ENCODE measurements at regions not wholly inside any gene's neighbourhood (a gene's known extent, or its start where the extent isn't known, plus 50 kb on each side); places are given as distances from the start of the nearest gene placed in this dataset.

GRCh38 chr21:38622081-38622826 is 124.0 kb upstream of the ERG start:
- TF ChIP-seq, protein P1, sequence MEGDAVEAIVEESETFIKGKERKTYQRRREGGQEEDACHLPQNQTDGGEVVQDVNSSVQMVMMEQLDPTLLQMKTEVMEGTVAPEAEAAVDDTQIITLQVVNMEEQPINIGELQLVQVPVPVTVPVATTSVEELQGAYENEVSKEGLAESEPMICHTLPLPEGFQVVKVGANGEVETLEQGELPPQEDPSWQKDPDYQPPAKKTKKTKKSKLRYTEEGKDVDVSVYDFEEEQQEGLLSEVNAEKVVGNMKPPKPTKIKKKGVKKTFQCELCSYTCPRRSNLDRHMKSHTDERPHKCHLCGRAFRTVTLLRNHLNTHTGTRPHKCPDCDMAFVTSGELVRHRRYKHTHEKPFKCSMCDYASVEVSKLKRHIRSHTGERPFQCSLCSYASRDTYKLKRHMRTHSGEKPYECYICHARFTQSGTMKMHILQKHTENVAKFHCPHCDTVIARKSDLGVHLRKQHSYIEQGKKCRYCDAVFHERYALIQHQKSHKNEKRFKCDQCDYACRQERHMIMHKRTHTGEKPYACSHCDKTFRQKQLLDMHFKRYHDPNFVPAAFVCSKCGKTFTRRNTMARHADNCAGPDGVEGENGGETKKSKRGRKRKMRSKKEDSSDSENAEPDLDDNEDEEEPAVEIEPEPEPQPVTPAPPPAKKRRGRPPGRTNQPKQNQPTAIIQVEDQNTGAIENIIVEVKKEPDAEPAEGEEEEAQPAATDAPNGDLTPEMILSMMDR (IDR thresholded peaks at IDR 0.05; ENCODE audit: low read depth, low read length), result no peak
- no peak for TF ChIP-seq POLR2A (IDR thresholded peaks at IDR 0.05; ENCODE audit: extremely low read depth, insufficient read length)
- TF ChIP-seq MYC (IDR thresholded peaks at IDR 0.05; ENCODE audit: low read depth, low read length), result no peak
